AG09319 (cell line): ENCODE measurements at regions not wholly inside any gene's neighbourhood (a gene's known extent, or its start where the extent isn't known, plus 50 kb on each side); places are given as distances from the start of the nearest gene placed in this dataset.
"Not testable (repeated sequence)": the region's sequence is repeated elsewhere in the genome, so short reads cannot be mapped to it uniquely, and the experiment has no call there.

Source experiments
- DNase-seq: peaks from one replicate; pipeline ENCODE4 v3.0.0-alpha.2; 2010; ENCODE audit warnings: low read depth; ENCODE audit errors: extremely low read depth
- CTCF ChIP-seq: IDR thresholded peaks from 2 replicates; pipeline ENCODE4 v1.5.1; 2011; ENCODE audit warnings: low read depth, mild to moderate bottlenecking, inconsistent platforms, low read length, moderate library complexity

DNA sequence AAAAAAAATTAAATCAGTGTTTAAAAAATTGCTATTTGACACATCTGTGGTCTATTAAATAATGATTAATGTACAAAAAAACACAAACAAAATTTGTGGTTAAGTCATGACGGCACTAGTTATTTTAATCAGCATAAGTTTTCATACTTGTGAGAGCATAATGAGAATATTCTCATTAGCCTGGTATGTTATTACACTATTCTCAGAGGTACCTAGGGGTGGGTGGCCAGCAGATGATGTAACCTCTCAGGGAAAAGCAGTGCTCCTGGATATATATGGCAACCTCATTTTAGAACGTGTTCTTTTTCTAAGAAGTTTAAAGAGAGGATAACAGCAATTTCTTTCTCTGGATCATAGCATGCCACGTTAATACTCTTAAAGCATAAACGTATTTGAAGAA lies 109.2 kb downstream of the GJA1 start:
- no peak for TF ChIP-seq CTCF
- no peak for DNase-seq

GRCh38 chr6:121548131-121548530 lies 112.7 kb downstream of the GJA1 start:
- TF ChIP-seq CTCF: no peak
- DNase-seq: peak; percentile 2

GRCh38 chr6:121549736-121550135 lies 114.3 kb downstream of the GJA1 start:
- no peak for TF ChIP-seq CTCF
- DNase-seq: peak; percentile 14

DNA sequence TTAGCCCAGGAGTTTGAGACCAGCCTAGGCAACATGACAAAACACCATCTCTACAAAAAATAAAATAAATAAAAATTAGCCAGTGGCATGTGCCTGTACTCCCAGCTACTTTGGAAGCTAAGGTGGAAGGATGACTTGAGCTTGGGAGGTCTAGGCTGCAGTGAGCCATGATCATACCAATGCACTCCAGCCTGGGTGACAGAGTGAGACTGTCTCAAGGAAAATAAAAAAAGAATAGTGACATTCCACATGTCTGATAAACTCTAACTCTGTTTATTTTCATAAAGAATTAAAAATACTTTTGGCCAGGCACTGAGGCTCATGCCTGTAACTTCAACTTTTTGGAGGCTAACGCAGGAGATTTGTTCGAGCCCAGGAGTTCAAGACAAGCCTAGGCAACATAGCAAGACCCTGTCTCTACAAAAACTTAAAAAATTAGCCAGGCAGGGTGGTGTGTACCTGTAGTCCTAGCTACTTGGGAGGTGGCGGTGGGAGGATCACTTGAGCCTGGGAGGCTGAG lies 115.1 kb downstream of the GJA1 start:
- no peak for DNase-seq
- no peak for TF ChIP-seq CTCF

DNA sequence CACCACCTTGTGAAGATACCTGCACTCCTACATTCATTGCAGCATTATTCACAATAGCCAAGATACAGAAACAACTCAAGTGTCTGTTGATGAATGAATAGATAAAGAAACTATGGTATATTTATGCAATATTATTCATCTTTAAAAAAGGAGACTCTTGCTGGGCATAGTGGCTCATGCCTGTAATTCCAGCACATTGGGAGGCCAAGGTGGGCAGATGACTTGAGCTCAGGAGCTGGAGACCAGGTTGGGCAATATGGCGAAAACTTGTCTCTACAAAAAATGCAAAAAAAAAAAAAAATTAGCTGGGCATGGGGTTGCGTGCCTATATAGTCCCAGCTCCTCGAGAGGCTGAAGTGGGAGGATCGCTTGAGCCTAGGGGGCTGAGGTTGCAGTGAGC lies 119.8 kb downstream of the GJA1 start:
- DNase-seq: no peak
- TF ChIP-seq CTCF: no peak

GRCh38 chr6:121556149-121556548 lies 120.7 kb downstream of the GJA1 start:
- not testable (repeated sequence) for DNase-seq

DNA sequence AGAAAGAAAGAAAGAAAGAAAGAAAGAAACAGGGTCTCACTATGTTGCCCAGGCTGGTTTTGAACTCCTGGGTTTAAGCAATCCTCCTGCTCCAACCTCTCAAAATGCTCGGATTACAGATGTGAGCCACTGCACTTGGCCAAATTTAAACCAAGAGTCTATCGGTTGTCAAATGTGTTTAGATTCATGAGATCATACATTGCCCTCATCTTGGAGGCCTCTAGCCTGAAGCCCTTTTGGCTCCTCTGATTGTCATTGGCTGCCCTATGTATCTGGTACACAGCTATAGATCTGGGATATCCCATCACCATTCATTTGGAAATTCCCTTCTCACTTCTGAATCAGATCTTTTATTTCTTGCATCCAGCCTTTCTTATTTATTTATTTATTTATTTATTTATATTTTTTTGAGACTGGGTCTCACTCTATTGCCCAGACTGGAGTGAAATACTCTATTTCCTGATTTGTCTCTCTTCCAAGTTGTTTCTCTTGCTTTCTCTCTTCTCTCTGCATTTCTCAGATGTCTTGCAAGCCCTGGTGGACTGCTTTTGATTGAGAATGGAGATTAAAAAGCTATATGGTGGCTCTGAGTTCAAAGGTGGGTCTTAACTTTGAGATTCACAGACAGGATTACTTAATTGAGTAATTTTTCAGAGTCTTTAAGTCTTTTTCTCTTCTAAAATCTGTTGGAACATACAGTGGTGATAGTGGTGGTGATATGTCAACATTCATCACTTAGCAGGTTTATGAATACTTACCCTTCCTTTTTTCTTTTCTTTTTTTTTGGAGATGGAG lies 121.9 kb downstream of the GJA1 start:
- no peak for TF ChIP-seq CTCF
- no peak for DNase-seq
